MCF 10A (cell line): ENCODE measurements at regions not wholly inside any gene's neighbourhood (a gene's known extent, or its start where the extent isn't known, plus 50 kb on each side); places are given as distances from the start of the nearest gene placed in this dataset.

Experiments
- BruUV-seq: library from RNA; stranded (reverse); fragments of 400-500 nt; replicated peaks from 2 replicates; lab custom pipeline; 2021; lab: Mats Ljungman, UMichigan
- CTCF ChIA-PET: fragments of 300-600 bp; sonication (Branson Sonifier 250); formaldehyde crosslinking; extraction: SDS; loops from one replicate; lab custom pipeline; 2021; ENCODE audit warnings: antibody characterized with exemption, inconsistent platforms; lab: Yijun Ruan, JAX
- POLR2A ChIA-PET: fragments of 300-600, 350-650 bp; sonication (Branson Sonifier 250); formaldehyde crosslinking; extraction: SDS; loops from one replicate; lab custom pipeline; 2020; ENCODE audit warnings: antibody characterized with exemption, inconsistent platforms; lab: Yijun Ruan, JAX
- DNase-seq: peaks from one replicate; pipeline ENCODE4 v3.0.0-alpha.2; 2018; ENCODE audit not compliant: unreplicated experiment
- H3K27ac Mint-ChIP-seq: one replicate; pipeline ENCODE4 v1.8.0; 2022; ENCODE audit warnings: mild to moderate bottlenecking, low read depth, mixed read lengths; ENCODE audit not compliant: unreplicated experiment
- H3K27me3 Mint-ChIP-seq: one replicate; pipeline ENCODE4 v1.8.0; 2022; ENCODE audit warnings: mixed read lengths; ENCODE audit not compliant: insufficient read depth, unreplicated experiment
- H3K36me3 Mint-ChIP-seq: one replicate; pipeline ENCODE4 v1.8.0; 2022; ENCODE audit warnings: mild to moderate bottlenecking, moderate library complexity, mixed read lengths; ENCODE audit not compliant: insufficient read depth, unreplicated experiment
- H3K4me1 Mint-ChIP-seq: one replicate; pipeline ENCODE4 v1.8.0; 2022; ENCODE audit warnings: mixed read lengths; ENCODE audit not compliant: insufficient read depth, unreplicated experiment
- H3K4me3 Mint-ChIP-seq: one replicate; pipeline ENCODE4 v1.8.0; 2022; ENCODE audit warnings: mild to moderate bottlenecking, moderate library complexity, mixed read lengths; ENCODE audit not compliant: unreplicated experiment
- H3K9me3 Mint-ChIP-seq: one replicate; pipeline ENCODE4 v1.8.0; 2022; ENCODE audit warnings: mixed read lengths; ENCODE audit not compliant: unreplicated experiment
- intact Hi-C: fragments of 100-400 bp; cut with micrococcal nuclease; formaldehyde crosslinking; loops from 2 replicates; pipeline ENCODE4 v1.14.1; 2022
- TF ChIP-seq, protein P1 (sequence below): fragments of 200-600 bp; IDR thresholded peaks from one replicate; pipeline ENCODE4 v1.8.0; 2022; ENCODE audit warnings: antibody characterized with exemption, mild to moderate bottlenecking; ENCODE audit not compliant: unreplicated experiment

DNA sequence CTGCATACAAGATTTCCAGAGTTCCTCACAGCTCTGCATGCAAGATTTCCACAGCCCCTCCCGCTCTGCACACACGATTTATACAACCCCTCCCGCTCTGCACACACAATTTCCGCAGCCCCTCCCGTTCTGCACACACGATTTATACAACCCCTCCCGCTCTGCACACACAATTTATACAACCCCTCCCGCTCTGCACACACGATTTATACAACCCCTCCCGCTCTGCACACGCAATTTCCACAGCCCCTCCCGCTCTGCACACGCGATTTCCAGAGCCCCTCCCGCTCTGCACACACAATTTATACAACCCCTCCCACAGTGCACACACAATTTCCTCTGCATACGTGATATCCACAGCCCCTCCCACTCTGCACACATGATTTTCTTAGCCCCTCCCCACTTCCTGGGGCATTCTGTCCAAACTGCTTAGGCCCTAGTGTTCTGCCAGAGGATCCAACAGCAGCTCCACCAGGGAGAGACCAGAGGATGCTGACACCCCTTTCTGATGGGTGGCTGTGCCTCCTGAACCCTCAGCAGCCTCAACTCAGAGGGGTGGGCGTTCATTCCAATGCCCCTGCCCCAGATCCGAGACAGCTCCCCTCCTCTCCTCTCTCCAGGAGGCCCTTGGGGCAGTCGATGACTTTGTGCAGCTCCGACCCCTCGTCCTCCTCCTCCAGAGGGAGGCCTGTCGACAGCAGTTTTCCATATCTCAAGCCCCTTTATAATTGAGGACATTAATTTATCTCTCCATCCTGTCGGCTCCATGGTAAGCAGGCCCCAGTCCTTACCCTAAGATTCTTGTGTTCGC is 671.7 kb downstream of the BRD1 start:
- POLR2A ChIA-PET, result no interaction called here
- no peak overlapping the region for H3K27ac Mint-ChIP-seq
- BruUV-seq, result no TSS peak
- H3K4me1 Mint-ChIP-seq, result no peaks in the 10 kb centered on the region
- no peak overlapping the region for H3K4me3 Mint-ChIP-seq
- CTCF ChIA-PET, result no interaction called here
- DNase-seq, result no peak
- peaks cover 35% of the 10 kb centered on the region for H3K9me3 Mint-ChIP-seq
- H3K27me3 Mint-ChIP-seq, result no peaks in the 10 kb centered on the region
- intact Hi-C loops, result no loop called here
- TF ChIP-seq, protein P1, sequence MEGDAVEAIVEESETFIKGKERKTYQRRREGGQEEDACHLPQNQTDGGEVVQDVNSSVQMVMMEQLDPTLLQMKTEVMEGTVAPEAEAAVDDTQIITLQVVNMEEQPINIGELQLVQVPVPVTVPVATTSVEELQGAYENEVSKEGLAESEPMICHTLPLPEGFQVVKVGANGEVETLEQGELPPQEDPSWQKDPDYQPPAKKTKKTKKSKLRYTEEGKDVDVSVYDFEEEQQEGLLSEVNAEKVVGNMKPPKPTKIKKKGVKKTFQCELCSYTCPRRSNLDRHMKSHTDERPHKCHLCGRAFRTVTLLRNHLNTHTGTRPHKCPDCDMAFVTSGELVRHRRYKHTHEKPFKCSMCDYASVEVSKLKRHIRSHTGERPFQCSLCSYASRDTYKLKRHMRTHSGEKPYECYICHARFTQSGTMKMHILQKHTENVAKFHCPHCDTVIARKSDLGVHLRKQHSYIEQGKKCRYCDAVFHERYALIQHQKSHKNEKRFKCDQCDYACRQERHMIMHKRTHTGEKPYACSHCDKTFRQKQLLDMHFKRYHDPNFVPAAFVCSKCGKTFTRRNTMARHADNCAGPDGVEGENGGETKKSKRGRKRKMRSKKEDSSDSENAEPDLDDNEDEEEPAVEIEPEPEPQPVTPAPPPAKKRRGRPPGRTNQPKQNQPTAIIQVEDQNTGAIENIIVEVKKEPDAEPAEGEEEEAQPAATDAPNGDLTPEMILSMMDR, result no peak
- H3K36me3 Mint-ChIP-seq, result no peaks in the 10 kb centered on the region

DNA sequence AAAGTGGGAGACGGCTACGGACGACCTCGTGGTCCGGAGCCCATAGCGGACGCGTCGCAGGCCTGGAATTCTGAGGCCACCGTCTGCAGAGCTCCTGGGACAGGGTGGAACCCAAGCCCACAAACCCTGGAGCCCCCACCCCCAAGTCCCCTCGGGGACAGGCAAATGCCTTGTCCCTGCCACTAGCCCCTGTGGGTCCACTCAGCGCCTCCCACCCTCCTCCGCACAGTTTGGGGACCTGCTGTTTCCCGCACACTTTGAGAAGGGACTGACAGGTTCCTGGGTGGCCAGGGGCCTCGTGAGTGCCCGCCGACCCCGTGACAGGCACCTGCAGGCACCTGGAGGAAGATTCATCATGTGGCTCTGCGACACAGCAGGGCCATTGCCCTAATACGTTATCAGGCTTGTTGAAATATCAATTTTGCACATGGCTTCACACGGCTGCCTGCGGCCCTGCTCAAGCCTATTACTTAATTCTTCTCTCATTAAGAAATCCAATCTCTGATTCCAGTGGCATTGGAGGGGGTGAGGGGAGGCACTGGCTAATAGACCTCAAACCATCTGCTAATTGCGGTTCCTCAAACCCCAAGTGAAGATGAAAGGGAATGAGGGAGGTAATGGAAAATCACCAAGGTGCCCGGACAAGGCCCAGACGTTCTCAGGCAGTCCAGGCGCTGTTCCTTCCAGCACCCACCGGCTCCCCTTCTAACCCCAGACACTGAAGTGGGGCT is 672.5 kb downstream of the BRD1 start:
- ChIA-PET POLR2A (no interaction called here), CTCF (no interaction called here)
- intact Hi-C loops, result no loop called here

DNA sequence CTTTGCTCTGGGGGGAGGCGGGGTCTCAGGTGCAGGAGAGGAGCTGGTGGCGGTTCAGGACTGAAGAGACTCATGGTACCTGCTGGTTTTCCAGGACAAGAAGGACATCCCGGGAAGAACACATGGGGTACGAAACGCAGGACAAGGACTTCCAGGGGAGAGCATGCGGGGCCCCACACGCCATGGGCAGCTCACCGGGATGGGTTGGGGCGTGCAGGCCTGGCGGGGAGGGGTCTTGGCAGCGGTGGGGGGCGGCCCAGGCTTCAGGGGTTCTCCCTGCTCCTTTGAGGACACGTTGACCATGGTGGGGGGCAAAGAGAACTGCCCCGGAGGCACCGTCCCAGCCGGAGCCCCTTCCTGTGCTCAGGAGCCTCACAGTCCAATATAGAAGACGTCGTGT is 673.2 kb downstream of the BRD1 start:
- no peak for DNase-seq
- CTCF ChIA-PET, result no interaction called here
- H3K27me3 Mint-ChIP-seq, result no peaks in the 10 kb centered on the region
- POLR2A ChIA-PET, result no interaction called here
- no TSS peak for BruUV-seq
- TF ChIP-seq, protein P1, result no peak
- H3K4me1 Mint-ChIP-seq, result no peaks in the 10 kb centered on the region
- no peaks in the 10 kb centered on the region for H3K36me3 Mint-ChIP-seq
- intact Hi-C loops, result no loop called here
- no peak overlapping the region for H3K4me3 Mint-ChIP-seq
- peaks cover 36% of the 10 kb centered on the region for H3K9me3 Mint-ChIP-seq
- H3K27ac Mint-ChIP-seq, result no peak overlapping the region

More for the DNA sequence above, 672.5 kb downstream of the BRD1 start:
- DNase-seq, result no peak
- Mint-ChIP-seq H3K36me3 (no peaks in the 10 kb centered on the region), H3K9me3 (peaks cover 34% of the 10 kb centered on the region), H3K27ac (no peak overlapping the region), H3K4me1 (no peaks in the 10 kb centered on the region), H3K4me3 (no peak overlapping the region), H3K27me3 (no peaks in the 10 kb centered on the region)
- TF ChIP-seq, protein P1, result no peak
- BruUV-seq, result no TSS peak

DNA sequence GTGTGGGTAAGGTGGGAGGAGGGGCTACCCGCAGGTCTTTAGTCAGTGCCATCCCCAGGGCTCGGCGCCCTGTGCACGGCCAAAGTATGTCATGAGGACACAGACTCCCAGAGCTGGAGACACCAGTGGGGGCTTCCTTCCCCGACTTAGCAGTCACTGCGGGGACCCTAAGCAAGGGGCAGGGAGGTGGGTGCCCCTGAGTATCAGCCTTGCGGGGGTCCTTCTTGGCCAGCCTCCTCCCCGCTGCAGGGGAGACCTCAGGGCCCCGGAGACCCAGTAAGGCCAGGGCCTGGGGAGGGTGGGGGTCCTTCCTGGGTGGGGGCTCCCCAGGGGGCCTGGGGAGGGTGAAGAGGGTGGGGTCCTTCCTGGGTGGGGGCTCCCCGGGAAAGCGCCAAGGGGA is 673.8 kb downstream of the BRD1 start:
- intact Hi-C loops, result no loop called here

More for the DNA sequence above, 673.8 kb downstream of the BRD1 start:
- Mint-ChIP-seq H3K36me3 (no peaks in the 10 kb centered on the region), H3K9me3 (peaks cover 42% of the 10 kb centered on the region), H3K4me1 (no peaks in the 10 kb centered on the region), H3K27ac (no peak overlapping the region), H3K27me3 (no peaks in the 10 kb centered on the region), H3K4me3 (no peak overlapping the region)
- CTCF ChIA-PET, result no interaction called here
- BruUV-seq, result no TSS peak
- POLR2A ChIA-PET, result no interaction called here
- no peak for DNase-seq
- TF ChIP-seq, protein P1, result no peak
